ENCODE measurements at regions not wholly inside any gene's neighbourhood (a gene's known extent, or its start where the extent isn't known, plus 50 kb on each side); places are given as distances from the start of the nearest gene placed in this dataset.
"Not testable (repeated sequence)": the region's sequence is repeated elsewhere in the genome, so short reads cannot be mapped to it uniquely, and the experiment has no call there.

GRCh38 chr16:64083428-64084129 is 1038.3 kb downstream of the CDH11 start:
- Histone ChIP-seq H3K27ac (no peak overlapping the region), H3K9me3 (no peaks in the 10 kb centered on the region), H3K27me3 (replicated peaks; ENCODE audit: insufficient read depth) (no peaks in the 10 kb centered on the region), H3K4me3 (no peak overlapping the region), H3K4me1 (ENCODE audit: control insufficient read depth in 1 of 2, low read depth in 2 of 2) (no peaks in the 10 kb centered on the region), H3K36me3 (no peaks in the 10 kb centered on the region)
- ATAC-seq (ENCODE audit: insufficient number of reproducible peaks, low FRiP score, low read depth), result no peak
- DNase-seq (ENCODE audit: low spot score), result no peak
- no peak for TF ChIP-seq CTCF (IDR thresholded peaks at IDR 0.05)

- H3K4me3 ChIP-seq, result no peak overlapping the region
- no peaks in the 10 kb centered on the region for H3K4me1 ChIP-seq (ENCODE audit: control insufficient read depth in 1 of 2, low read depth in 2 of 2)
- H3K27ac ChIP-seq, result no peak overlapping the region
- ATAC-seq (ENCODE audit: insufficient number of reproducible peaks, low FRiP score, low read depth) (no peak), DNase-seq (ENCODE audit: low spot score) (no peak)
- no peak for TF ChIP-seq CTCF (IDR thresholded peaks at IDR 0.05)
- H3K36me3 ChIP-seq, result no peaks in the 10 kb centered on the region
- H3K9me3 ChIP-seq, result no peaks in the 10 kb centered on the region
- no peaks in the 10 kb centered on the region for H3K27me3 ChIP-seq (replicated peaks; ENCODE audit: insufficient read depth)
These were observed 1044.6 kb downstream of the CDH11 start for GRCh38 chr16:64077242-64077641.

- H3K27ac ChIP-seq, result no peak overlapping the region
- H3K4me3 ChIP-seq, result no peak overlapping the region
- no peaks in the 10 kb centered on the region for H3K36me3 ChIP-seq
- no peaks in the 10 kb centered on the region for H3K4me1 ChIP-seq (ENCODE audit: control insufficient read depth in 1 of 2, low read depth in 2 of 2)
- TF ChIP-seq CTCF (IDR thresholded peaks at IDR 0.05), result no peak
- H3K9me3 ChIP-seq, result no peaks in the 10 kb centered on the region
- ATAC-seq (ENCODE audit: insufficient number of reproducible peaks, low FRiP score, low read depth) (no peak), DNase-seq (ENCODE audit: low spot score) (no peak)
- no peaks in the 10 kb centered on the region for H3K27me3 ChIP-seq (replicated peaks; ENCODE audit: insufficient read depth)
These were observed 1047.2 kb downstream of the CDH11 start for GRCh38 chr16:64074706-64075105.

GRCh38 chr16:64072131-64072730 is 1049.6 kb downstream of the CDH11 start:
- not testable (repeated sequence) for H3K9me3 ChIP-seq; H3K36me3 ChIP-seq; DNase-seq (ENCODE audit: low spot score); H3K4me3 ChIP-seq; H3K27me3 ChIP-seq (replicated peaks; ENCODE audit: insufficient read depth); ATAC-seq (ENCODE audit: insufficient number of reproducible peaks, low FRiP score, low read depth); H3K4me1 ChIP-seq (ENCODE audit: control insufficient read depth in 1 of 2, low read depth in 2 of 2); H3K27ac ChIP-seq

- no peak for ATAC-seq (ENCODE audit: insufficient number of reproducible peaks, low FRiP score, low read depth)
- TF ChIP-seq CTCF (IDR thresholded peaks at IDR 0.05), result no peak
- no peaks in the 10 kb centered on the region for H3K36me3 ChIP-seq
These were observed 1056.3 kb downstream of the CDH11 start for GRCh38 chr16:64065523-64065922.

More at GRCh38 chr16:64065523-64065922, 1056.3 kb downstream of the CDH11 start:
- no peaks in the 10 kb centered on the region for H3K4me1 ChIP-seq (ENCODE audit: control insufficient read depth in 1 of 2, low read depth in 2 of 2)
- no peaks in the 10 kb centered on the region for H3K27me3 ChIP-seq (replicated peaks; ENCODE audit: insufficient read depth)
- no peak overlapping the region for H3K27ac ChIP-seq
- no peak for DNase-seq (ENCODE audit: low spot score)
- no peaks in the 10 kb centered on the region for H3K9me3 ChIP-seq
- H3K4me3 ChIP-seq, result no peak overlapping the region
